ENCODE measurements at regions not wholly inside any gene's neighbourhood (a gene's known extent, or its start where the extent isn't known, plus 50 kb on each side); places are given as distances from the start of the nearest gene placed in this dataset.

- Histone ChIP-seq H3F3A (ENCODE audit: insufficient read depth) (no peaks in the 10 kb centered on the region), H3K27me3 (ENCODE audit: low read length) (no peaks in the 10 kb centered on the region), H2AFZ (ENCODE audit: low read depth, low read length, severe bottlenecking) (no peak overlapping the region), H3K9me2 (replicated peaks; ENCODE audit: insufficient read depth, low read length) (no peaks in the 10 kb centered on the region), H3K79me2 (ENCODE audit: insufficient read depth, low read length) (no peaks in the 10 kb centered on the region), H3K9ac (ENCODE audit: low read length) (no peak overlapping the region), H3K9me3 (ENCODE audit: insufficient read depth, low read length) (no peaks in the 10 kb centered on the region), H3K4me2 (ENCODE audit: low read depth, low read length, poor library complexity, severe bottlenecking) (no peak overlapping the region), H3K4me3 (ENCODE audit: insufficient read depth, low read length, poor library complexity, severe bottlenecking) (no peak overlapping the region), H3K36me3 (ENCODE audit: low read length) (no peaks in the 10 kb centered on the region), H4K20me1 (ENCODE audit: low read depth, low read length) (no peaks in the 10 kb centered on the region), H3K27ac (ENCODE audit: low read depth, low read length) (no peak overlapping the region)
- TF ChIP-seq, protein P1, sequence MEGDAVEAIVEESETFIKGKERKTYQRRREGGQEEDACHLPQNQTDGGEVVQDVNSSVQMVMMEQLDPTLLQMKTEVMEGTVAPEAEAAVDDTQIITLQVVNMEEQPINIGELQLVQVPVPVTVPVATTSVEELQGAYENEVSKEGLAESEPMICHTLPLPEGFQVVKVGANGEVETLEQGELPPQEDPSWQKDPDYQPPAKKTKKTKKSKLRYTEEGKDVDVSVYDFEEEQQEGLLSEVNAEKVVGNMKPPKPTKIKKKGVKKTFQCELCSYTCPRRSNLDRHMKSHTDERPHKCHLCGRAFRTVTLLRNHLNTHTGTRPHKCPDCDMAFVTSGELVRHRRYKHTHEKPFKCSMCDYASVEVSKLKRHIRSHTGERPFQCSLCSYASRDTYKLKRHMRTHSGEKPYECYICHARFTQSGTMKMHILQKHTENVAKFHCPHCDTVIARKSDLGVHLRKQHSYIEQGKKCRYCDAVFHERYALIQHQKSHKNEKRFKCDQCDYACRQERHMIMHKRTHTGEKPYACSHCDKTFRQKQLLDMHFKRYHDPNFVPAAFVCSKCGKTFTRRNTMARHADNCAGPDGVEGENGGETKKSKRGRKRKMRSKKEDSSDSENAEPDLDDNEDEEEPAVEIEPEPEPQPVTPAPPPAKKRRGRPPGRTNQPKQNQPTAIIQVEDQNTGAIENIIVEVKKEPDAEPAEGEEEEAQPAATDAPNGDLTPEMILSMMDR (IDR thresholded peaks at IDR 0.05; ENCODE audit: insufficient read depth, low read length, poor library complexity, severe bottlenecking): no peak
- no peak for TF ChIP-seq EZH2phosphoT487 (conservative IDR thresholded peaks at IDR 0.05; ENCODE audit: low read length)
Measured at GRCh38 chr6:164206807-164207423, 792.4 kb downstream of the QKI start.

- Histone ChIP-seq H3K36me3 (ENCODE audit: low read length) (no peaks in the 10 kb centered on the region), H3K79me2 (ENCODE audit: insufficient read depth, low read length) (no peaks in the 10 kb centered on the region), H3K4me2 (ENCODE audit: low read depth, low read length, poor library complexity, severe bottlenecking) (no peak overlapping the region), H3F3A (ENCODE audit: insufficient read depth) (no peaks in the 10 kb centered on the region), H4K20me1 (ENCODE audit: low read depth, low read length) (no peaks in the 10 kb centered on the region), H3K9me3 (ENCODE audit: insufficient read depth, low read length) (no peaks in the 10 kb centered on the region), H3K27me3 (ENCODE audit: low read length) (no peaks in the 10 kb centered on the region), H3K27ac (ENCODE audit: low read depth, low read length) (no peak overlapping the region), H3K4me3 (ENCODE audit: insufficient read depth, low read length, poor library complexity, severe bottlenecking) (no peak overlapping the region), H2AFZ (ENCODE audit: low read depth, low read length, severe bottlenecking) (no peak overlapping the region), H3K9me2 (replicated peaks; ENCODE audit: insufficient read depth, low read length) (peaks cover 3% of the 10 kb centered on the region; the same call in 1 of the 2 replicates), H3K9ac (ENCODE audit: low read length) (no peak overlapping the region)
- TF ChIP-seq, protein P1 (IDR thresholded peaks at IDR 0.05; ENCODE audit: insufficient read depth, low read length, poor library complexity, severe bottlenecking): no peak
- TF ChIP-seq EZH2phosphoT487 (conservative IDR thresholded peaks at IDR 0.05; ENCODE audit: low read length): no peak
Measured at GRCh38 chr6:164200071-164200470, 785.6 kb downstream of the QKI start.

DNA sequence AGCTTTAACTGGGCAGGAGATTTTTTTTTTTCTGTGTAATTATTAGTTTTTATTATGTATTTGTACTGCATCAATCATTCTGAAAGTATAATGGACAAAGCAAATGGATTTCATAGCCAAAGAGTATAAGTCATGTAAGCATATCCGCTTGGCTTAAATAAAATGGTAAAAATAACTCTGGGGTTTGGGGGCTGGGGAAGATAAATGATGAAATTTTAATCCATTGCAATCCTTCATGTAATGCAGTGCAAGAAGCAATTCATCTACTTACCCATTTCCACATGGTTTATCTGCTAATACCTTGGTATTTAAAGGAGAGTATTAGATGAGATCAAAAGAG lies 781.4 kb downstream of the QKI start:
- no peaks in the 10 kb centered on the region for H3K9me3 ChIP-seq (ENCODE audit: insufficient read depth, low read length)
- no peak overlapping the region for H3K9ac ChIP-seq (ENCODE audit: low read length)
- TF ChIP-seq EZH2phosphoT487 (conservative IDR thresholded peaks at IDR 0.05; ENCODE audit: low read length): no peak
- TF ChIP-seq, protein P1 (IDR thresholded peaks at IDR 0.05; ENCODE audit: insufficient read depth, low read length, poor library complexity, severe bottlenecking): no peak
- H3K79me2 ChIP-seq (ENCODE audit: insufficient read depth, low read length): no peaks in the 10 kb centered on the region
- no peaks in the 10 kb centered on the region for H3F3A ChIP-seq (ENCODE audit: insufficient read depth)
- no peak overlapping the region for H3K4me3 ChIP-seq (ENCODE audit: insufficient read depth, low read length, poor library complexity, severe bottlenecking)
- H3K36me3 ChIP-seq (ENCODE audit: low read length): no peaks in the 10 kb centered on the region
- no peaks in the 10 kb centered on the region for H4K20me1 ChIP-seq (ENCODE audit: low read depth, low read length)
- no peak overlapping the region for H2AFZ ChIP-seq (ENCODE audit: low read depth, low read length, severe bottlenecking)
- no peak overlapping the region for H3K27ac ChIP-seq (ENCODE audit: low read depth, low read length)
- 0 out of 2 replicates have a peak, but pooled peaks cover 2% of the 10 kb centered on the region for H3K27me3 ChIP-seq (ENCODE audit: low read length)
- H3K4me2 ChIP-seq (ENCODE audit: low read depth, low read length, poor library complexity, severe bottlenecking): no peak overlapping the region
- H3K9me2 ChIP-seq (replicated peaks; ENCODE audit: insufficient read depth, low read length): peaks cover under 1% of the 10 kb centered on the region; the same call in 1 of the 2 replicates
